Fibroblast of skin of abdomen (primary cell): ENCODE measurements at regions not wholly inside any gene's neighbourhood (a gene's known extent, or its start where the extent isn't known, plus 50 kb on each side); places are given as distances from the start of the nearest gene placed in this dataset.
"Not testable (repeated sequence)": the region's sequence is repeated elsewhere in the genome, so short reads cannot be mapped to it uniquely, and the experiment has no call there.

Source experiments
- DNase-seq: peaks from one replicate; pipeline ENCODE4 v3.0.0-alpha.2; 2013

DNA sequence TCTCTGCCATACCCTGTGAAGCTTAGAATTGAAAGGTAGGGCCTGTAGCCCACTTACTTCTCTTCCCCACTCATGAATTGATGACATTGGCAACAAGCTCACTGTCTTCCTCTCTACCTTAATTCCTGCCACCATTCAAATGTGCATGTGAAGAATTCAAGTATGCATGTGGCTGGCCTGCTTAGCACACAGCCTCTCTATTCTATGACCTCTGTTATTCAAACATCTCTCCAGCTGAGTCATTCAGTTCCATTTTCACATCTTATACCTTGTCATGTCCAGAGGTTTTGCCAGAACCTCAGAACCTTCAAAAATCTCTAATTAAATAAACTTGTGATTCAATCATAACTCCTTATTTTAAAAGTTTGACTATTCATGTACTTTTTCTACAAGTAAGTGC, 114.7 kb upstream of the MAN2A1 start:
- no peak for DNase-seq

GRCh38 chr5:109573766-109574165, 116.0 kb upstream of the MAN2A1 start:
- no peak for DNase-seq

GRCh38 chr5:109573256-109573655, 116.5 kb upstream of the MAN2A1 start:
- DNase-seq = no peak

DNA sequence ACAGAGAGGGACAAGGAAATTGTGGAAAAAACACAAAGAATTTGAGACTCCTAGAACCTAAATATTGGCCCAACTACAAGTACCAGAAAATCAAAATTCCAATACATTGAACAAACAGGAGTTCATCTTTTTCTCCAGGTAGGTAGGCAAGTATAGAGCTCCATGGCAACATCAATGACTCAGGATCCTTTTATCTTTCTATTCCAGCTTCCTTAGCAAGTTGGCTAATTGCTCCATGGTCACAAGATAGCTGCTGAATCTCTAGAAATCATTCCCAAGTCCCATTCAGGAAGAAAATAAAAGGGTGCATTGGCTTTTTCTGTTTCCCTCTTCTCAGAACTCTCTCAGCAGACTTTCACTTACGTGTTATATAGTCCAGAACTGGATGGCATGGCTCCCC, 117.9 kb upstream of the MAN2A1 start:
- no peak for DNase-seq

GRCh38 chr5:109570362-109570874, 119.3 kb upstream of the MAN2A1 start:
- no peak for DNase-seq

- DNase-seq = peak; percentile 87
These were observed 122.2 kb upstream of the MAN2A1 start for GRCh38 chr5:109567374-109568044.

DNA sequence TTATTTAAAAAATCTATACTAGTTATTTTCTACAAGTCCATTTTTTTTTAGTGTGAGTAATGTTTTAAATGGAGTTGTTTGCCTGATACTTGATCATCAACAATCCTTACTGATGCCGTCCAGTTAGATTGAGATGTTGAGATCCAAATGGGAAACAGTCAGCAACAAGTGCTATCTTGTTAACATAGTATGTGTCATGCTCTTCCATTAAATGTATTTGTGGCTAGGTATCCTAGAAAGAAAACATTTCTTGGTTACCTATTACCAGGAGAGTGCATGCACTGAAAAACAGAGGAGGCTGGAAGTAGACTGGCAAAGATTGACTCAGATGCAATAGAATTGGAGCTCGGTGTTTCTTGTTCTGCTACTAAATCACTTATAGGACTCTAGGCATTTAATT, 123.4 kb upstream of the MAN2A1 start:
- no peak for DNase-seq

GRCh38 chr5:109563739-109564138, 126.0 kb upstream of the MAN2A1 start:
- no peak for DNase-seq

DNA sequence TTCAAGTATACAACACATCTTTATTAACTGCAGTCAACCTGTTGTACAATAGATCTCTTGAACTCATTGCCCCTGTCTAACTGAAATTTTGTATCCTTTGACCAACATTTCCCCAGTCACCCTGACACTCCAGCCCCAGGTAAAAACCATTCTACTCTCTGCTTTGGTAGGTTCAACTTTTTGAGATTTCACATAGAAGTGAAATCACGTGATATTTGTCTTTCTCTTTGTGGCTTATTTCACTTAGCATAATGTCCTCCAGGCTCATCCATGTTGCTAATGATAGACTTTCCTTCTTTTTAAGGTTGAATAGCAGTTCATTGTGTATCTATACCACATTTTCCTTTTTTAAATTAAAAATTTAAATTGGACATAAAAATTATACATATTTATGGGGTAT, 126.5 kb upstream of the MAN2A1 start:
- no peak for DNase-seq

- DNase-seq = no peak
These were observed 127.3 kb upstream of the MAN2A1 start for GRCh38 chr5:109562441-109562840.

DNA sequence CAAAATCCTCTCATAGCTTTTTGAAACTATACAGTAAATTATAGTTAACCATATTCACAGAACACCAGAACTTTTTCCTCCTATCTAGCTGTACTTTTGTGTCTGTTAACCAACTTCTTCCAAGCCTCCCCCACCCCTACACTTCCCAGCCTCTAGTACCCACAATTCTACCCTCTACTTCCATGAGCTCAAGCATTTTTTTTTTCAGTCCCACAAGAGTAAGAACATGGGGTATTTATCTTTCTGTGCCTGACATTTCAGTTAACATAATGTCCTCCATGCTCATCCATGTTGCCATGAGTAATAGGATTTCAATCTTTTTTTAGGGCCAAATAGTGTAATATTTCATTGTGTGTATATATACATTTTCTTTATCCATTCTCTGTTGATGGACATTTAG, 128.3 kb upstream of the MAN2A1 start:
- DNase-seq = no peak

- DNase-seq = no peak
These were observed 129.2 kb upstream of the MAN2A1 start for GRCh38 chr5:109560554-109560953.

DNA sequence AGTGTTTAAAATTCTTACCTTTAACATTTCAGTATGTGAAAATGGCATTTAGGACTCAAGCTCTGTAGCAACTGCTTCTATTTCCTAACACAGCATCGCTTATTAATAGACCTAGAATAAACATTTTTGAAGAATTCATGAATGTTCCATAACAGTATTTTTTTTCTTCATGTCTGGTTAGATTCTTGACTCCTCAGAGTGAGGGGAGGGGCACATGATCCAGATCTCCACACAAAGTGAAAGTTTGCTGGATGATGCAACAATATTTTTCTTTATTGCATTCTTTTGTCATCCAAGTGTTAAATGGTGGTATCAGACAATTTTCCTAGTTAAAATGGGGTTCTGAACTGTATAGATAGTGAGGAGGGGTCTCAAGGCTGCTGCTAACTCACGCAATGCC, 130.8 kb upstream of the MAN2A1 start:
- peak; percentile 43 for DNase-seq

DNA sequence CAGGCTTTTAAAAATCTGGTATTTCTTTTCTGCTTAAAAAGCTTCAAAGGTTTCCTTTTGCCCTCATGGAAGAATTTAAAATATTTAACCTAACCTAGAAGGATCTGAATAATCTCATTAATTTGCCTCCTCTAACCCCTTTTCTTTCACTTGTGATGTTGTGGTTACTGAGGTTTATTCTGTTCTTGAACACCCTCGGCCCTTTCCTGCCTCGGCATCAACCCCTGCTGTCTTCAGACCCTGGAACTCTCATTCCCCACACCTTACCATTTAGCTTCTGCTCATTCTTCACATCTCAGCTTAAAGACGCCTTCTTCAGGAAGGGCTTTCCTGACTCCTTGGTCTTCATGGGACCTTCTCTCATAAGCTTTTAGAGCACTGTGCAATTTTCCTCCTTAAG, 131.4 kb upstream of the MAN2A1 start:
- DNase-seq = no peak

DNA sequence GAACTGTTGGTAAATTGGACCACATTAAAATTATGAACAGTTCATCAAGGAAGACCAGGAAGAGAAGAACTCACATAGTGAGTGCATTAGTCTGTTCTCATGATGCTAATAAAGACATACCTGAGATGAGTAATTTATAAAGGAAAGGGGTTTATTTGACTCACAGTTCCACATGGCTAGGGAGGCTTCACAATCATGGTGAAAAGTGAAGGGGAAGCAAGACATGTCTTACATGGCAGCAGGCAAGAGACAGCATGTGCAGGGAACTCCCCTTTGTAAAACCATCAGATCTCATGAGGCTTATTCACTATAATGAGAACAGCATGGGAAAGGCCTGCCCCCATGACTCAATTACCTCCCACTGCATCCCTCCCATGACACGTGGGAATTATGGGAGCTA, 135.9 kb upstream of the MAN2A1 start:
- no peak for DNase-seq

- DNase-seq = not testable (repeated sequence)
These were observed 138.5 kb upstream of the MAN2A1 start for GRCh38 chr5:109551234-109551633.

DNA sequence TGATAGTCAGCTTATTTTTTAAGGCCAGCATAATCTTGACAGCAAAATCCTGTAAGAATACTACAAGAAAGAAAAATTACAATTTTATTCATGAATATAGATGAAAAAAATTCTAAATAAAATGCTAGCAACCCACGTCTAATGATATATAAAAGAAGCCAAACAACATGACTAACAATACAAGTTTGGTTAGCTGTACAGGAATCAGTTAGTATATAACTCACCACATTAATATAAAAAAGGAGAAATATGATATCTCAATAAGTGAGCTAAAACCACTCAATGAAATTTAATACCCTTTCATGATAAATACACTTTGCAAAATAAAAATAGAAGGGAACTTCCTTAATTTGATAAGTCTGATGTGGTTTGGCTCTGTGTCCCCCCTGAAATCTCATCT, 139.7 kb upstream of the MAN2A1 start:
- no peak for DNase-seq

GRCh38 chr5:109546461-109546860, 136.7 kb upstream of the PJA2 start:
- no peak for DNase-seq

DNA sequence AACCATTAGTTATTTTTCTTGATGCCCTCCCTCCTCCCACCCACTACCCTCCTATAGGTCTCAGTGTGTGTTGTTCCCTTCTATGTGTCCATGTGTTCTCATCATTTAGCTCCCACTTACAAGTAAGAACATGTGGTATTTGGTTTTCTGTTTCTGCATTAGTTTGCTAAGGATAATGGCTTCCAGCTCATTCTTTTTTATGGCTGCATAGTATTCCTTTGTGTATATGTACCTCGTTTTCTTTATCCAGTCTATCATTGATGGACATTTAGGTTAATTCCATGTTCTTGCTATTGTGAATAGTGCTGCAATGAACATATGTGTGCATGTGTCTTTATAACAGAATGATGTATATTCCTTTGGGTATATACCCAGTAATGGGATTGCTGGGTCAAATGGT, 135.1 kb upstream of the PJA2 start:
- not testable (repeated sequence) for DNase-seq

DNA sequence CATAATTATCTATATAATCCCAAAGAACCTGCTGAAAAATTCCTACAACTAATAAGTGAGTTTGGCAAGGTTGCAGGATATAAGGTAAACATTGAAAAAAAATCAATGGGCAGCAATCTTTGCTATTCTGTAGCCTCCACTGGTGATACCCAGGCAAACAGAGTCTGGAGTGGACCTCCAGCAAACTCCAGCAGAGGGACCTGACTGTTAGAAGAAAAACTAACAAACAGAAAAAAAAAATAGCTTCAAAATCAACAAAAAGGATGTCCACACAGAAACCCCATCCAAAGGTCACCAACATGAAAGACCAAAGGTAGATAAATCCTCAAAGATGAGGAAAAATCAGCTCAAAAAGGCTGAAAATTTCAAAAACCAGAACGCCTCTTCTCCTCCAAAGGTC, 128.9 kb upstream of the PJA2 start:
- not testable (repeated sequence) for DNase-seq

GRCh38 chr5:109535090-109535489, 125.3 kb upstream of the PJA2 start:
- DNase-seq = not testable (repeated sequence)

DNA sequence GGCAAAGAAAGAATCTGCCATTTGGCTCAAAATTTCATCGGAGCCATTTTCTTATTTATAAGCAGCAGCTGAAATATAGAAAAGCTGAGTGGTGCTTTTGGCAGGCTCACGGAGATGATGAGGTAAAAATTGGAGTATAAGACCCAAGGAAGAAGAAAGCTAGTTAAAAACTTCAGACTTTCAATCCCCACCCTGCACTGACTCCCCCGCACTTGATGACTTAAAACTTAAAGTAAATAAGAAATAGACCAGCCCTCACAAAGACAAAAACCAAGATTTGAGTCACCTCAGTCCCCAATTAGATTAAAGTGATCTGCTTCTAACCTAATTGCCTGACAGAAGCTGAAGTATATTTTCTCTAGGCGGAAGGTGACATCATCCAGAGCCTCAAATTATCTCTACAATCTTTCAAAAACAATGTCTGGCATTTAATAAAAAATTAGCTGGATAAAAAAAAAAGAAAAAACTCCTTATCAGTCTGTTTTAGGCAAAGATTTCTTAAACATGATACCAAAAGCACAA, 124.0 kb upstream of the PJA2 start:
- DNase-seq = no peak

GRCh38 chr5:109532773-109533364, 123.1 kb upstream of the PJA2 start:
- DNase-seq = peak; percentile 17

DNA sequence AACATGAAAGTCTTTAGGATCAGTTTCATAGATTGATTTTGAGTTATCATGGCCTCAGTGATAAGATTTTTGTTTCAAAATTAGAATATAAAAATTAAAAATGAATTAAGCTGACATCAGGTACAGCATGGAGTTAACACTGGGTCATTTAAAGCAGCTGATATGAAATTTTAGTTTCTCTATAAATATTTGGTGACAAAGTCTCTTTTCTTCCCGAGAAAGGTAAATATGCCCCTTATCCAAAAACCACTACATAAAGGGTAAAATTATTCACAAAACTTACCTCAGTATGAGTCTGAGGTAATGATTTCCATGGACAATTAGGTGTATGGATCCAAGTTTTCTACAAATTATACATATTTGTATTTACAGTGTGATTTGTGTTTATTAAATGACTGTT, 121.5 kb upstream of the PJA2 start:
- DNase-seq = no peak
